Left ventricle myocardium inferior (tissue), 1 donor: ENCODE measurements at regions not wholly inside any gene's neighbourhood (a gene's known extent, or its start where the extent isn't known, plus 50 kb on each side); places are given as distances from the start of the nearest gene placed in this dataset.

Source experiments
- DNase-seq: peaks from one replicate; pipeline ENCODE4 v3.0.0-alpha.2; 2020
- H3K27ac ChIP-seq: fragments of 200-600 bp; replicated peaks from 2 replicates; pipeline ENCODE4 v1.8.0; 2021
- H3K27me3 ChIP-seq: fragments of 200-600 bp; 2 replicates; pipeline ENCODE4 v1.8.0; 2021; ENCODE audit warnings: low read depth
- H3K36me3 ChIP-seq: fragments of 200-600 bp; 2 replicates; pipeline ENCODE4 v1.8.0; 2021
- H3K4me1 ChIP-seq: fragments of 200-600 bp; 2 replicates; pipeline ENCODE4 v1.8.0; 2021
- H3K4me3 ChIP-seq: fragments of 200-600 bp; 2 replicates; pipeline ENCODE4 v1.8.0; 2021; ENCODE audit warnings: mild to moderate bottlenecking, moderate library complexity
- H3K9me3 ChIP-seq: fragments of 200-600 bp; replicated peaks from 2 replicates; pipeline ENCODE4 v1.8.0; 2021
- intact Hi-C: fragments of 100-400 bp; cut with micrococcal nuclease; formaldehyde crosslinking; loops from one replicate; pipeline ENCODE4 v1.11.0; 2022
- TF ChIP-seq, protein P1 (sequence below): fragments of 200-600 bp; IDR thresholded peaks from 2 replicates; pipeline ENCODE4 v1.8.0; 2021; ENCODE audit warnings: antibody characterized with exemption, mild to moderate bottlenecking, borderline replicate concordance
- donor health status: DM: no; HTN: yes; CAD: no; lungs with severe emphysema.

DNA sequence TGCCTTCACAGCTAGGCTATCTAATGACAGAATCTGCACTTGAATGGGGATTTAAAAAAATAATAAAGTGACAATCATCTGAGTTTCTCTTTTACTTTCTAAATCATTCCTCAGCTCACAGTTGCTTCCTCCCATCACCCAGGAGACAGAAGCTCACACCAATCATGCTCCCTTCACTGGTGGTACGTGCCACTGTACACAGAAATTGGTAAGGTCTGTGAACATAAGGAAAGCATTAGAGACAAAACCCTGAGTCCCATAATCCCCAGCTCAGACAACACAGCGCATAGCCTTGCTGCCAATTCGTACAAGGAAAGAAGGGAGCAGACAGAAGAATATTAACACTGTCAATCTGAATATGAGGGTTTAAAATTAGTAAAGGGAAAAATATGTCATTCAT lies 133.1 kb downstream of the IDS start:
- Histone ChIP-seq H3K4me3 (no peak overlapping the region), H3K27ac (no peak overlapping the region), H3K9me3 (no peaks in the 10 kb centered on the region), H3K27me3 (no peaks in the 10 kb centered on the region), H3K36me3 (no peaks in the 10 kb centered on the region), H3K4me1 (no peaks in the 10 kb centered on the region)
- TF ChIP-seq, protein P1, sequence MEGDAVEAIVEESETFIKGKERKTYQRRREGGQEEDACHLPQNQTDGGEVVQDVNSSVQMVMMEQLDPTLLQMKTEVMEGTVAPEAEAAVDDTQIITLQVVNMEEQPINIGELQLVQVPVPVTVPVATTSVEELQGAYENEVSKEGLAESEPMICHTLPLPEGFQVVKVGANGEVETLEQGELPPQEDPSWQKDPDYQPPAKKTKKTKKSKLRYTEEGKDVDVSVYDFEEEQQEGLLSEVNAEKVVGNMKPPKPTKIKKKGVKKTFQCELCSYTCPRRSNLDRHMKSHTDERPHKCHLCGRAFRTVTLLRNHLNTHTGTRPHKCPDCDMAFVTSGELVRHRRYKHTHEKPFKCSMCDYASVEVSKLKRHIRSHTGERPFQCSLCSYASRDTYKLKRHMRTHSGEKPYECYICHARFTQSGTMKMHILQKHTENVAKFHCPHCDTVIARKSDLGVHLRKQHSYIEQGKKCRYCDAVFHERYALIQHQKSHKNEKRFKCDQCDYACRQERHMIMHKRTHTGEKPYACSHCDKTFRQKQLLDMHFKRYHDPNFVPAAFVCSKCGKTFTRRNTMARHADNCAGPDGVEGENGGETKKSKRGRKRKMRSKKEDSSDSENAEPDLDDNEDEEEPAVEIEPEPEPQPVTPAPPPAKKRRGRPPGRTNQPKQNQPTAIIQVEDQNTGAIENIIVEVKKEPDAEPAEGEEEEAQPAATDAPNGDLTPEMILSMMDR: no peak
- DNase-seq: no peak
- intact Hi-C loops: no loop called here

DNA sequence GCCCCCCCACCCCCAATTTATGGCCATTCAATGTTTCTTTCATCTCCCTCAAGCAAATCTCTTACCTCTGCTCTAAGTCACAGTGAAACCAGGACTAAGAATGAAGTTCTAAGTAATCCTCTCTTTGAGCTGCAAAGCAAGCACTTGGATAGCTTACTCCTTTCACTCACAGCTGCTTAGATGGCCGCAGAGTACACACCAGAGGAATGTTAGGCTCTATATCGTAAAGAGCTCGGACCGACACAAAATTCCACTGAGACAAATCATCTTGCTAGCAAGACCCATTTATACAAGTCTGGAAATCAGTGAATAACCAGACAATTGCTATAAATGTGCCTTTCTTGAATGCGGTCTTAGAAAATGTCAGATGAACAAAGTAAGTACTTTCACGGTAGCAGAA lies 135.0 kb downstream of the IDS start:
- no peak for DNase-seq
- H3K9me3 ChIP-seq: no peaks in the 10 kb centered on the region
- no peaks in the 10 kb centered on the region for H3K4me1 ChIP-seq
- H3K27ac ChIP-seq: no peak overlapping the region
- TF ChIP-seq, protein P1: no peak
- intact Hi-C loops: no loop called here
- no peaks in the 10 kb centered on the region for H3K36me3 ChIP-seq
- H3K4me3 ChIP-seq: no peak overlapping the region
- H3K27me3 ChIP-seq: no peaks in the 10 kb centered on the region

DNA sequence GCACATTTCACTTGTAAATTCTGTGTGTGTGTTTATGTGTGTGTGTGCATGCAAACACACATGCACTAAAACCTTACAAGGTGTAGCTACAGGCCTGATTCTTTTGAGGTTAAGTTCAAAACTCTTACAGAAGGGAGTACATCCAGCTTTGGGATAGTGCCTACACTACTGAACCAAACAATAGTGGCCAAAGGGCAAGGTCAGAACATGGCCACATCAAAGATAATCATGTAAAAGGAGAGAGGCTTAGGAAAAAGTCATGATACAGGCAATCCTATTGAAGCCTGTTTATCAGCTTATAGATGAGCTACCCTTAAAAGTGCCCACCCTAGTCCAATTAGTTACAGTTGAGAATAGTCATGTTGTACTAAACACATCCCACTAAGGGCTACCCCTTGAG lies 139.6 kb downstream of the IDS start:
- Histone ChIP-seq H3K27me3 (no peaks in the 10 kb centered on the region), H3K4me3 (no peak overlapping the region), H3K27ac (no peak overlapping the region), H3K4me1 (no peaks in the 10 kb centered on the region), H3K36me3 (no peaks in the 10 kb centered on the region), H3K9me3 (no peaks in the 10 kb centered on the region)
- TF ChIP-seq, protein P1: no peak
- intact Hi-C loops: no loop called here
- no peak for DNase-seq

DNA sequence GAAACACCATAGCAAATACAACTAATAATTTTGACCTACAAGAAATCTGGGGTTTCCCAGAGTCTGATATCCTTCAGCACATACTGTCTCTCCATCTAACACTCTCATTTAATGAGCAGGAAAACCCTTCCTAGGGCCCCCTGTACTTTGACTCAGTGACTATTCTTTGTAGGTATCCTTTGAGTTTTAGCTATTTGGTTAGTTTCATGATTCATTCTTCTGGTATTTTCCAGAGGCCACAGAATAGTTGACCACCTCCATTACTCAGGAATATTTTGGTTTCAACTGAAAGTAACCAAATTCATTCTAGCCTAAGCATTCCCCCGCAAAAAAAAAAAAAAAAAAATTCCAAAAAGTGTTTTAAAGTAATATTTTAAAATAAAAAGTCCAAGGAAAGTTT lies 140.0 kb downstream of the IDS start:
- no peaks in the 10 kb centered on the region for H3K27me3 ChIP-seq
- H3K9me3 ChIP-seq: no peaks in the 10 kb centered on the region
- no peak for DNase-seq
- no peak overlapping the region for H3K27ac ChIP-seq
- TF ChIP-seq, protein P1: no peak
- no peaks in the 10 kb centered on the region for H3K36me3 ChIP-seq
- H3K4me3 ChIP-seq: no peak overlapping the region
- H3K4me1 ChIP-seq: no peaks in the 10 kb centered on the region
- intact Hi-C loops: no loop called here

DNA sequence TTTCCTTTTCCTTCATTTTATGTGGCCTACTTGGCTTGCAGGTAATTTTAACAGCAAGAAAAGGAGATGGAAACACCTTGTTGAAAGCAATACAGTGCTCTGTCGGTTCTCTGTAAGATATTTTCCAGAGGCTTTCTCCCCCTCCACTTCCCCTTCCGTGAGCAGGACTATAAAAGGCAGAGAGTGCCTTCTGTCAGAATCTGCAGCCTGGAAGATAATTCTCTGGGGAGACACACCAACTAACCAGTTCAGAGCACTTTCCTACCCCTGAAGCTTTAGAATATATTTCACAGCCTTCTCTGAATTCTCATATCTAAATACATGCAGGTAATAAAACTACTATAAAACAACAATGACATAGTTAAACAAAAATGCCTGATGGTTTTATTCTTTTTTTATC lies 141.1 kb downstream of the IDS start:
- H3K4me1 ChIP-seq: no peaks in the 10 kb centered on the region
- no peak overlapping the region for H3K4me3 ChIP-seq
- intact Hi-C loops: no loop called here
- no peaks in the 10 kb centered on the region for H3K27me3 ChIP-seq
- H3K36me3 ChIP-seq: no peaks in the 10 kb centered on the region
- no peak for DNase-seq
- H3K27ac ChIP-seq: no peak overlapping the region
- no peaks in the 10 kb centered on the region for H3K9me3 ChIP-seq
- TF ChIP-seq, protein P1: no peak

DNA sequence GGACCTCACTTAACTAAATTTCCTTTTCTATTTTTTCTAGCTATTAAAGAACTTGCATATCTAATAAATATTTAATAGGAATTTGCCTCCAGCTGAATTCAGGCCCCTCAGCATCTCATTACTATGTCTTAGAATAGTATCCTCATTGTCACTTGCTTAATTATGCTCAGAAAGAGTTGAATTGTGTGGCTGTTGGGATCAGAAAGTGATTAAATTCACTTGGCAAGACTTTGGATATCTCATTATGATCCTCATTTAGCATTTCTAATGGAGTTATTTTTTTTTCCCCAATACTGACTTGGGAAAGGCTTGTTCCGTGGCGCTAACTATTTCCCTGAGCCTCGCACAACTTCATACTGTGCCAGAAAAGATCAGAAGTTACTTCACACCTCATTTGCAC lies 158.8 kb downstream of the IDS start:
- Histone ChIP-seq H3K27me3 (no peaks in the 10 kb centered on the region), H3K4me3 (no peak overlapping the region), H3K4me1 (no peaks in the 10 kb centered on the region), H3K9me3 (no peaks in the 10 kb centered on the region), H3K36me3 (no peaks in the 10 kb centered on the region), H3K27ac (no peak overlapping the region)
- intact Hi-C loops: no loop called here
- no peak for DNase-seq
- TF ChIP-seq, protein P1: no peak
